ENCODE measurements at regions not wholly inside any gene's neighbourhood (a gene's known extent, or its start where the extent isn't known, plus 50 kb on each side); places are given as distances from the start of the nearest gene placed in this dataset.
"Not testable (repeated sequence)": the region's sequence is repeated elsewhere in the genome, so short reads cannot be mapped to it uniquely, and the experiment has no call there.

GRCh38 chr4:124065422-124065821 is 647.1 kb downstream of the ANKRD50 start:
- DNase-seq, result no peak

- DNase-seq, result no peak
Measured at GRCh38 chr4:124065936-124066335, 646.6 kb downstream of the ANKRD50 start.

GRCh38 chr4:124066595-124066994 is 645.9 kb downstream of the ANKRD50 start:
- DNase-seq, result no peak

- no peak for DNase-seq
Measured at GRCh38 chr4:124067046-124067445, 645.5 kb downstream of the ANKRD50 start.

GRCh38 chr4:124070688-124071484 is 641.6 kb downstream of the ANKRD50 start:
- DNase-seq, result no peak

- DNase-seq, result not testable (repeated sequence)
Measured at GRCh38 chr4:124075276-124075675, 637.3 kb downstream of the ANKRD50 start.

GRCh38 chr4:124079174-124079780 is 633.3 kb downstream of the ANKRD50 start:
- peak; percentile 77 for DNase-seq

- no peak for DNase-seq
Measured at GRCh38 chr4:124083711-124084110, 628.8 kb downstream of the ANKRD50 start.

- DNase-seq, result no peak
Measured at GRCh38 chr4:124085561-124086180, 626.9 kb downstream of the ANKRD50 start.

- no peak for DNase-seq
Measured at GRCh38 chr4:124090021-124090420, 622.5 kb downstream of the ANKRD50 start.

- no peak for DNase-seq
Measured at GRCh38 chr4:124092101-124092500, 620.4 kb downstream of the ANKRD50 start.

- no peak for DNase-seq
Measured at GRCh38 chr4:124092541-124092984, 620.0 kb downstream of the ANKRD50 start.

- DNase-seq, result no peak
Measured at GRCh38 chr4:124095621-124096020, 616.9 kb downstream of the ANKRD50 start.

- no peak for DNase-seq
Measured at GRCh38 chr4:124096290-124096689, 616.2 kb downstream of the ANKRD50 start.

GRCh38 chr4:124097447-124097846 is 615.1 kb downstream of the ANKRD50 start:
- DNase-seq, result peak; percentile 27

GRCh38 chr4:124104101-124104500 is 608.4 kb downstream of the ANKRD50 start:
- no peak for DNase-seq

GRCh38 chr4:124104628-124105027 is 607.9 kb downstream of the ANKRD50 start:
- no peak for DNase-seq

GRCh38 chr4:124105212-124105611 is 607.3 kb downstream of the ANKRD50 start:
- peak; percentile 48 for DNase-seq

GRCh38 chr4:124111411-124111810 is 601.1 kb downstream of the ANKRD50 start:
- no peak for DNase-seq

GRCh38 chr4:124111922-124112321 is 600.6 kb downstream of the ANKRD50 start:
- peak; percentile 79 for DNase-seq

- DNase-seq, result no peak
Measured at GRCh38 chr4:124118061-124118460, 594.5 kb downstream of the ANKRD50 start.

- DNase-seq, result no peak
Measured at GRCh38 chr4:124121461-124121971, 591.0 kb downstream of the ANKRD50 start.

GRCh38 chr4:124123181-124123580 is 589.4 kb downstream of the ANKRD50 start:
- DNase-seq, result no peak
